GM19467 (cell line): ENCODE measurements at regions not wholly inside any gene's neighbourhood (a gene's known extent, or its start where the extent isn't known, plus 50 kb on each side); places are given as distances from the start of the nearest gene placed in this dataset.

Source experiments
- ATAC-seq: cut with Tn5 transposase; IDR thresholded peaks from one replicate; pipeline ENCODE4 v1.9.1; 2021; ENCODE audit warnings: mild to moderate bottlenecking, moderate library complexity; ENCODE audit not compliant: unreplicated experiment

GRCh38 chr17:72439893-72440502 lies 319.2 kb downstream of the SOX9 start:
- ATAC-seq, result no peak

GRCh38 chr17:72440961-72441360 lies 320.1 kb downstream of the SOX9 start:
- ATAC-seq, result no peak

GRCh38 chr17:72441909-72442308 lies 321.1 kb downstream of the SOX9 start:
- no peak for ATAC-seq

- no peak for ATAC-seq
Measured at GRCh38 chr17:72444517-72445054, 323.8 kb downstream of the SOX9 start.

GRCh38 chr17:72445055-72445991 lies 324.5 kb downstream of the SOX9 start:
- ATAC-seq, result no peak

GRCh38 chr17:72446118-72446517 lies 325.3 kb downstream of the SOX9 start:
- ATAC-seq, result no peak

GRCh38 chr17:72446525-72447250 lies 325.9 kb downstream of the SOX9 start:
- no peak for ATAC-seq

GRCh38 chr17:72447251-72447640 lies 326.4 kb downstream of the SOX9 start:
- no peak for ATAC-seq

GRCh38 chr17:72448019-72448418 lies 327.2 kb downstream of the SOX9 start:
- no peak for ATAC-seq

- no peak for ATAC-seq
Measured at GRCh38 chr17:72452286-72453173, 331.7 kb downstream of the SOX9 start.

GRCh38 chr17:72454342-72454741 lies 333.5 kb downstream of the SOX9 start:
- no peak for ATAC-seq

GRCh38 chr17:72455562-72455961 lies 334.7 kb downstream of the SOX9 start:
- ATAC-seq, result no peak

- no peak for ATAC-seq
Measured at GRCh38 chr17:72456075-72456474, 335.3 kb downstream of the SOX9 start.

- no peak for ATAC-seq
Measured at GRCh38 chr17:72457712-72458111, 336.9 kb downstream of the SOX9 start.

GRCh38 chr17:72458301-72458700 lies 337.5 kb downstream of the SOX9 start:
- ATAC-seq, result no peak

- no peak for ATAC-seq
Measured at GRCh38 chr17:72460711-72461110, 339.9 kb downstream of the SOX9 start.

- no peak for ATAC-seq
Measured at GRCh38 chr17:72461757-72462156, 340.9 kb downstream of the SOX9 start.

GRCh38 chr17:72462407-72462806 lies 341.6 kb downstream of the SOX9 start:
- ATAC-seq, result no peak

- ATAC-seq, result no peak
Measured at GRCh38 chr17:72462814-72463213, 342.0 kb downstream of the SOX9 start.
